OCI-LY3 (cell line): ENCODE measurements at regions not wholly inside any gene's neighbourhood (a gene's known extent, or its start where the extent isn't known, plus 50 kb on each side); places are given as distances from the start of the nearest gene placed in this dataset.

Experiments used
- EZH2phosphoT487 ChIP-seq: fragments of 200-600 bp; shearing (Covaris generic); IDR thresholded peaks from 2 replicates; pipeline ENCODE4 v1.6.1; 2018; ENCODE audit warnings: antibody characterized with exemption, mixed run types, low read depth
- TF ChIP-seq, protein P1 (sequence below): fragments of 200-600, 300-600 bp; sonication (generic); IDR thresholded peaks from 2 replicates; pipeline ENCODE4 v1.5.1; 2014; ENCODE audit warnings: antibody characterized with exemption, low read length, low read depth

DNA sequence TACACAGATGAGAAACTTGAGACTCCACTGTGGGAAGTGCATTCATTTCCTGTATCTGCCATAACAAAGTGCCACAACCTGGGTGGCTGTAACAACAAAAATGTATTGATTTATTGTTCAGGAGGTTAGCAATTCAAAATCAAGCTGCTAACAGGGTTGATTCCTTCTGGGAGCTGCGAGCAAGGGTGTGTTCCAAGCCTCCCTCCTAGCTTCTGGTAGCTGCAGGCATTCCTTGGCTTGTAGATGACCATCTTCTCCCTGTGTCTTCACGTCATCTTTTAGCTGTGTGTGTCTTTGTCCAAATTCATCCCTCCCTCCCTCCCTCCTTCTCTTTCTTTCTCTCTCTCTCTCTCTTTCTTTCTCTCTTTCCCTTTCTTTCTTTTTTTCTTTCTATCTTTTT, 258.1 kb downstream of the MSX2 start:
- TF ChIP-seq, protein P1, sequence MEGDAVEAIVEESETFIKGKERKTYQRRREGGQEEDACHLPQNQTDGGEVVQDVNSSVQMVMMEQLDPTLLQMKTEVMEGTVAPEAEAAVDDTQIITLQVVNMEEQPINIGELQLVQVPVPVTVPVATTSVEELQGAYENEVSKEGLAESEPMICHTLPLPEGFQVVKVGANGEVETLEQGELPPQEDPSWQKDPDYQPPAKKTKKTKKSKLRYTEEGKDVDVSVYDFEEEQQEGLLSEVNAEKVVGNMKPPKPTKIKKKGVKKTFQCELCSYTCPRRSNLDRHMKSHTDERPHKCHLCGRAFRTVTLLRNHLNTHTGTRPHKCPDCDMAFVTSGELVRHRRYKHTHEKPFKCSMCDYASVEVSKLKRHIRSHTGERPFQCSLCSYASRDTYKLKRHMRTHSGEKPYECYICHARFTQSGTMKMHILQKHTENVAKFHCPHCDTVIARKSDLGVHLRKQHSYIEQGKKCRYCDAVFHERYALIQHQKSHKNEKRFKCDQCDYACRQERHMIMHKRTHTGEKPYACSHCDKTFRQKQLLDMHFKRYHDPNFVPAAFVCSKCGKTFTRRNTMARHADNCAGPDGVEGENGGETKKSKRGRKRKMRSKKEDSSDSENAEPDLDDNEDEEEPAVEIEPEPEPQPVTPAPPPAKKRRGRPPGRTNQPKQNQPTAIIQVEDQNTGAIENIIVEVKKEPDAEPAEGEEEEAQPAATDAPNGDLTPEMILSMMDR, result no peak
- TF ChIP-seq EZH2phosphoT487, result no peak
